ENCODE measurements at regions not wholly inside any gene's neighbourhood (a gene's known extent, or its start where the extent isn't known, plus 50 kb on each side); places are given as distances from the start of the nearest gene placed in this dataset.

- peaks cover 0 to 5% (median 3%) of the 10 kb centered on the region in 3 donors for H3K27me3 Mint-ChIP-seq (ENCODE audit: low read depth in 3 of 3)
- Histone ChIP-seq H3K36me3 (replicated peaks in 1 of 2; ENCODE audit: control insufficient read depth in 1 of 2, insufficient read depth in 2 of 2, low read length in 2 of 2) (no peaks in the 10 kb centered on the region), H3K27ac (ENCODE audit: low read depth in 1 of 2, low read length in 2 of 2) (no peak overlapping the region), H3K4me3 (replicated peaks in 1 of 3; ENCODE audit: low read depth in 2 of 3, low read length in 3 of 3) (no peak overlapping the region), H3K9me3 (replicated peaks in 1 of 2; ENCODE audit: control insufficient read depth in 1 of 2, insufficient read depth in 1 of 2, low read length in 2 of 2) (peaks cover 0 to 10% of the 10 kb centered on the region in 2 donors), H3K27me3 (ENCODE audit: control insufficient read depth in 2 of 2, insufficient read depth in 2 of 2, low read length in 2 of 2) (no peaks in the 10 kb centered on the region), H4K20me1 (ENCODE audit: insufficient read depth, low read length) (no peaks in the 10 kb centered on the region), H3K79me2 (ENCODE audit: insufficient read depth, low read length) (no peaks in the 10 kb centered on the region), H2AFZ (ENCODE audit: insufficient read depth, low read depth, low read length, poor library complexity, severe bottlenecking) (no peak overlapping the region), H3K4me2 (replicated peaks; ENCODE audit: extremely low read depth, low read length, poor library complexity, severe bottlenecking) (no peak overlapping the region), H3K9ac (ENCODE audit: insufficient read depth, low read length, poor library complexity, severe bottlenecking) (no peak overlapping the region), H3K4me1 (ENCODE audit: control insufficient read depth in 1 of 2, insufficient read depth in 2 of 2, low read length in 2 of 2) (no peaks in the 10 kb centered on the region)
- TF ChIP-seq, protein P1, sequence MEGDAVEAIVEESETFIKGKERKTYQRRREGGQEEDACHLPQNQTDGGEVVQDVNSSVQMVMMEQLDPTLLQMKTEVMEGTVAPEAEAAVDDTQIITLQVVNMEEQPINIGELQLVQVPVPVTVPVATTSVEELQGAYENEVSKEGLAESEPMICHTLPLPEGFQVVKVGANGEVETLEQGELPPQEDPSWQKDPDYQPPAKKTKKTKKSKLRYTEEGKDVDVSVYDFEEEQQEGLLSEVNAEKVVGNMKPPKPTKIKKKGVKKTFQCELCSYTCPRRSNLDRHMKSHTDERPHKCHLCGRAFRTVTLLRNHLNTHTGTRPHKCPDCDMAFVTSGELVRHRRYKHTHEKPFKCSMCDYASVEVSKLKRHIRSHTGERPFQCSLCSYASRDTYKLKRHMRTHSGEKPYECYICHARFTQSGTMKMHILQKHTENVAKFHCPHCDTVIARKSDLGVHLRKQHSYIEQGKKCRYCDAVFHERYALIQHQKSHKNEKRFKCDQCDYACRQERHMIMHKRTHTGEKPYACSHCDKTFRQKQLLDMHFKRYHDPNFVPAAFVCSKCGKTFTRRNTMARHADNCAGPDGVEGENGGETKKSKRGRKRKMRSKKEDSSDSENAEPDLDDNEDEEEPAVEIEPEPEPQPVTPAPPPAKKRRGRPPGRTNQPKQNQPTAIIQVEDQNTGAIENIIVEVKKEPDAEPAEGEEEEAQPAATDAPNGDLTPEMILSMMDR (IDR thresholded peaks at IDR 0.05) = no peak
- 100% methylated on average over 1 of the region's 1 CpG for WGBS (ENCODE audit: insufficient coverage)
- no peak overlapping the region for H3K4me3 Mint-ChIP-seq
- intact Hi-C loops (cut with micrococcal nuclease) = no loop called here
- H3K27ac Mint-ChIP-seq = no peak overlapping the region
- H3K36me3 Mint-ChIP-seq = no peaks in the 10 kb centered on the region
- peaks cover 0 to 18% (median 2%) of the 10 kb centered on the region in 7 donors for H3K9me3 Mint-ChIP-seq
- H3K4me1 Mint-ChIP-seq = no peaks in the 10 kb centered on the region
- no peak for DNase-seq
These were observed 56.7 kb upstream of the GUCA2B start for GRCh38 chr1:42096554-42096953.

GRCh38 chr1:42089246-42089645 lies 64.0 kb upstream of the GUCA2B start:
- Histone ChIP-seq H3K9me3 (replicated peaks in 1 of 2; ENCODE audit: control insufficient read depth in 1 of 2, insufficient read depth in 1 of 2, low read length in 2 of 2) (peaks cover 13% of the 10 kb centered on the region in 2 donors), H3K4me1 (ENCODE audit: control insufficient read depth in 1 of 2, insufficient read depth in 2 of 2, low read length in 2 of 2) (peaks cover 0 to 1% of the 10 kb centered on the region in 2 donors), H3K36me3 (replicated peaks in 1 of 2; ENCODE audit: control insufficient read depth in 1 of 2, insufficient read depth in 2 of 2, low read length in 2 of 2) (no peaks in the 10 kb centered on the region), H3K4me2 (replicated peaks; ENCODE audit: extremely low read depth, low read length, poor library complexity, severe bottlenecking) (no peak overlapping the region), H3K27me3 (ENCODE audit: control insufficient read depth in 2 of 2, insufficient read depth in 2 of 2, low read length in 2 of 2) (no peaks in the 10 kb centered on the region), H3K27ac (ENCODE audit: low read depth in 1 of 2, low read length in 2 of 2) (no peak overlapping the region), H4K20me1 (ENCODE audit: insufficient read depth, low read length) (no peaks in the 10 kb centered on the region), H2AFZ (ENCODE audit: insufficient read depth, low read depth, low read length, poor library complexity, severe bottlenecking) (no peak overlapping the region), H3K79me2 (ENCODE audit: insufficient read depth, low read length) (no peaks in the 10 kb centered on the region), H3K4me3 (replicated peaks in 1 of 3; ENCODE audit: low read depth in 2 of 3, low read length in 3 of 3) (no peak overlapping the region), H3K9ac (ENCODE audit: insufficient read depth, low read length, poor library complexity, severe bottlenecking) (no peak overlapping the region)
- Mint-ChIP-seq H3K27ac (no peak overlapping the region), H3K27me3 (ENCODE audit: low read depth in 3 of 3) (peaks cover 0 to 2% (median 2%) of the 10 kb centered on the region in 3 donors), H3K4me3 (no peak overlapping the region), H3K36me3 (no peaks in the 10 kb centered on the region), H3K4me1 (peaks cover under 1% of the 10 kb centered on the region), H3K9me3 (peaks cover 6 to 35% (median 13%) of the 10 kb centered on the region in 7 donors)
- WGBS (ENCODE audit: insufficient coverage) = no CpG with 5 or more reads among the region's 2 CpGs
- no peak for DNase-seq
- TF ChIP-seq, protein P1 (IDR thresholded peaks at IDR 0.05) = no peak
- intact Hi-C loops (cut with micrococcal nuclease) = no loop called here

Measured in CD14-positive monocyte (primary cell).